HepG2 (cell line): ENCODE measurements at regions not wholly inside any gene's neighbourhood (a gene's known extent, or its start where the extent isn't known, plus 50 kb on each side); places are given as distances from the start of the nearest gene placed in this dataset.

ENCODE experiments used
- ATAC-seq: fragments of 200-7000 bp; cut with Tn5 transposase; 3 replicates; pipeline ENCODE4 v1.9.1; 2020; ENCODE audit warnings: mild to moderate bottlenecking, moderate library complexity
- BruUV-seq: library from RNA; stranded (reverse); fragments of 400-500 nt; replicated peaks from 2 replicates; lab custom pipeline; 2021; lab: Mats Ljungman, UMichigan
- CTCF ChIA-PET: fragments of 300-600 bp; formaldehyde crosslinking; extraction: SDS; loops from one replicate; lab custom pipeline; 2021; ENCODE audit warnings: low total read pairs, inconsistent platforms, low intra/inter-chr PET ratio; lab: Yijun Ruan, JAX
- POLR2A ChIA-PET: fragments of 350-600 bp; sonication (Branson Sonifier 250); formaldehyde crosslinking; loops from one replicate; lab custom pipeline; 2020; ENCODE audit warnings: antibody characterized with exemption, inconsistent platforms; lab: Yijun Ruan, JAX
- DNase-seq: peaks from one replicate; pipeline ENCODE4 v3.0.0-alpha.2; 2015; ENCODE audit warnings: low spot score
- FAIRE-seq: peaks from 3 replicates; lab custom pipeline; 2011; peaks lifted over from hg19 to GRCh38; lab: Jason Lieb, UNC
- H2AFZ ChIP-seq: one replicate; pipeline ENCODE4 v1.6.1; 2011; ENCODE audit warnings: low read length, inconsistent platforms
- H3K27ac ChIP-seq: fragments of 300-600 bp; 3 replicates; pipeline ENCODE4 v1.8.0; 2011; ENCODE audit warnings: mixed run types, mild to moderate bottlenecking, mixed read lengths, low read length, inconsistent platforms; ENCODE audit not compliant: insufficient read depth; ENCODE audit errors: extremely low read length
- H3K27me3 ChIP-seq, 2 experiments: fragments of 200-600 bp in 1 of 2; 2 replicates in 1 of 2; 3 replicates in 1 of 2; pipeline versions ENCODE4 v1.6.0 to v1.8.0; 2011; ENCODE audit warnings: low read length in 2 of 2, mild to moderate bottlenecking in 2 of 2, moderate library complexity in 2 of 2, inconsistent platforms in 1 of 2; ENCODE audit not compliant: insufficient read depth in 2 of 2, control insufficient read depth in 1 of 2
- H3K36me3 ChIP-seq, 2 experiments: fragments of 200-600 bp in 1 of 2; replicated peaks in 1 of 2; 2 replicates in 1 of 2; 3 replicates in 1 of 2; pipeline versions ENCODE4 v1.5.1 to v1.8.0; 2011; ENCODE audit warnings: low read length in 2 of 2, inconsistent platforms in 1 of 2; ENCODE audit not compliant: insufficient read depth in 2 of 2, control insufficient read depth in 1 of 2
- H3K4me1 ChIP-seq: 2 replicates; pipeline ENCODE4 v1.5.1; 2012; ENCODE audit warnings: low read length, inconsistent platforms; ENCODE audit not compliant: insufficient read depth
- H3K4me2 ChIP-seq: 2 replicates; pipeline ENCODE4 v1.6.0; 2011; ENCODE audit warnings: low read depth, low read length, inconsistent platforms
- H3K4me3 ChIP-seq, 3 experiments: fragments of 200-600 bp in 1 of 3; sonication (generic), shearing (Covaris generic) in 1 of 3; replicated peaks in 1 of 3; 2 replicates each; pipeline ENCODE4 v1.5.1; 2011 to 2016; ENCODE audit warnings: low read length in 3 of 3, inconsistent platforms in 2 of 3, low read depth in 2 of 3, mild to moderate bottlenecking in 2 of 3, control low read depth in 1 of 3, mixed read lengths in 1 of 3; ENCODE audit not compliant: insufficient read depth in 1 of 3
- H3K79me2 ChIP-seq: one replicate; pipeline ENCODE4 v1.6.1; 2011; ENCODE audit warnings: low read length, inconsistent platforms; ENCODE audit not compliant: insufficient read depth
- H3K9ac ChIP-seq: 2 replicates; pipeline ENCODE4 v1.6.0; 2011; ENCODE audit warnings: mild to moderate bottlenecking, low read depth, low read length, inconsistent platforms; ENCODE audit not compliant: insufficient read depth
- H3K9me3 ChIP-seq: 2 replicates; pipeline ENCODE4 v1.5.1; 2012; ENCODE audit warnings: mild to moderate bottlenecking, low read length
- H4K20me1 ChIP-seq: 2 replicates; pipeline ENCODE4 v1.6.0; 2011; ENCODE audit warnings: inconsistent platforms, mild to moderate bottlenecking, low read length, moderate library complexity; ENCODE audit not compliant: insufficient read depth
- ARID4A ChIP-seq: sonication (generic); formaldehyde crosslinking; IDR thresholded peaks from 2 replicates; pipeline ENCODE4 v1.5.0; 2020; ENCODE audit warnings: mild to moderate bottlenecking, missing genetic modification reagents, borderline replicate concordance
- HOXA3 ChIP-seq: sonication (generic); formaldehyde crosslinking; IDR thresholded peaks from 2 replicates; pipeline ENCODE4 v1.5.0; 2020; ENCODE audit warnings: missing genetic modification reagents
- MTF1 ChIP-seq: sonication (generic); formaldehyde crosslinking; IDR thresholded peaks from 2 replicates; pipeline ENCODE4 v1.5.0; 2020; ENCODE audit warnings: missing genetic modification reagents
- POLR2AphosphoS2 ChIP-seq: IDR thresholded peaks from 2 replicates; pipeline ENCODE4 v1.6.1; 2011; ENCODE audit warnings: low read depth, low read length, improper control_type of control experiment
- RARA ChIP-seq: IDR thresholded peaks from 2 replicates; pipeline ENCODE4 v1.6.1; 2016; ENCODE audit warnings: missing genetic modification reagents, missing compliant biosample characterization
- SMAD9 ChIP-seq: sonication (generic); formaldehyde crosslinking; IDR thresholded peaks from 2 replicates; pipeline ENCODE4 v1.5.1; 2020; ENCODE audit warnings: mild to moderate bottlenecking, missing genetic modification reagents
- TARDBP ChIP-seq: sonication (generic); formaldehyde crosslinking; IDR thresholded peaks from 2 replicates; pipeline ENCODE4 v1.8.0; 2022; ENCODE audit warnings: mild to moderate bottlenecking, missing genetic modification reagents
- ZBTB20 ChIP-seq: sonication (generic); formaldehyde crosslinking; IDR thresholded peaks from 2 replicates; pipeline ENCODE4 v1.8.1; 2023; ENCODE audit warnings: missing genetic modification reagents, low read depth, mild to moderate bottlenecking, borderline replicate concordance
- ZKSCAN8 ChIP-seq: IDR thresholded peaks from 2 replicates; pipeline ENCODE4 v1.6.1; 2016; ENCODE audit warnings: borderline replicate concordance, missing genetic modification reagents, missing compliant biosample characterization
- ZNF547 ChIP-seq: sonication (generic); formaldehyde crosslinking; IDR thresholded peaks from 2 replicates; pipeline ENCODE4 v1.5.1; 2020; ENCODE audit warnings: mild to moderate bottlenecking, missing genetic modification reagents
- WGBS: methylation state at CpG from one replicate; pipeline ENCODE4 v1.1.6; 2017; ENCODE audit warnings: low lambda C conversion rate; 5-methylcytosine and 5-hydroxymethylcytosine counted together
- in situ Hi-C: cut with HindIII; loops from 2 replicates; pipeline ENCODE4 v1.10.0; 2017; ENCODE audit warnings: low pct_unique_long_range_greater_than_20kb; ENCODE audit not compliant: extremely low pct_ligation_motif_present
- intact Hi-C: fragments of 100-400 bp; cut with micrococcal nuclease; formaldehyde crosslinking; loops from one replicate; pipeline ENCODE4 v1.10.0; 2022; ENCODE audit not compliant: unreplicated experiment
- TF ChIP-seq, protein P1 (sequence below): sonication (generic); formaldehyde crosslinking; IDR thresholded peaks from 2 replicates; pipeline ENCODE4 v1.8.1; 2023; ENCODE audit warnings: mild to moderate bottlenecking, missing genetic modification reagents, borderline replicate concordance
- TF ChIP-seq, protein P2 (sequence below): sonication (generic); formaldehyde crosslinking; IDR thresholded peaks from 2 replicates; pipeline ENCODE4 v1.8.0; 2022; ENCODE audit warnings: missing genetic modification reagents, mild to moderate bottlenecking, inconsistent platforms, borderline replicate concordance
- TF ChIP-seq, protein P3 (sequence below): sonication (generic); formaldehyde crosslinking; IDR thresholded peaks from 2 replicates; pipeline ENCODE4 v1.5.0; 2020; ENCODE audit warnings: mild to moderate bottlenecking, low read depth, missing genetic modification reagents, borderline replicate concordance
- TF ChIP-seq, protein P4 (sequence below): sonication (generic); formaldehyde crosslinking; IDR thresholded peaks from 2 replicates; pipeline ENCODE4 v1.5.0; 2020; ENCODE audit warnings: missing genetic modification reagents, mild to moderate bottlenecking, borderline replicate concordance

- TF ChIP-seq TARDBP (no peak), POLR2AphosphoS2 (no peak), SMAD9 (no peak), HOXA3 (CRISPR knock-in tag) (no peak), RARA (CRISPR knock-in tag) (no peak), ZKSCAN8 (CRISPR knock-in tag) (no peak)
- TF ChIP-seq, protein P1, sequence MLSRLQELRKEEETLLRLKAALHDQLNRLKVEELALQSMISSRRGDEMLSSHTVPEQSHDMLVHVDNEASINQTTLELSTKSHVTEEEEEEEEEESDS = no peak
- TF ChIP-seq, protein P2, sequence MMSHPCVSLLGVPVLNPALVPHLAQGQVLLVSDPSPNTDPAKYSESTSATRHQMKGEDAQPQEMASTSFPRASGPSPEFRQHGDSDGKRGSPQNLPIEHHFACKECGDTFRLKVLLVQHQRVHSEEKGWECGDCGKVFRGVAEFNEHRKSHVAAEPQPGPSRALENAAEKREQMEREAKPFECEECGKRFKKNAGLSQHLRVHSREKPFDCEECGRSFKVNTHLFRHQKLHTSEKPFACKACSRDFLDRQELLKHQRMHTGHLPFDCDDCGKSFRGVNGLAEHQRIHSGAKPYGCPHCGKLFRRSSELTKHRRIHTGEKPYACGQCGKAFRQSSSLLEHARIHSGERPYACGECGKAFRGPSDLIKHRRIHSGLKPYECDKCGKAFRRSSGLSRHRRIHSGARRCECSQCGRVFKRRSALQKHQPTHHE (CRISPR knock-in tag) = no peak
- TF ChIP-seq, protein P3, sequence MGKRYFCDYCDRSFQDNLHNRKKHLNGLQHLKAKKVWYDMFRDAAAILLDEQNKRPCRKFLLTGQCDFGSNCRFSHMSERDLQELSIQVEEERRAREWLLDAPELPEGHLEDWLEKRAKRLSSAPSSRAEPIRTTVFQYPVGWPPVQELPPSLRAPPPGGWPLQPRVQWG (CRISPR knock-in tag) = no peak
- TF ChIP-seq, protein P4, sequence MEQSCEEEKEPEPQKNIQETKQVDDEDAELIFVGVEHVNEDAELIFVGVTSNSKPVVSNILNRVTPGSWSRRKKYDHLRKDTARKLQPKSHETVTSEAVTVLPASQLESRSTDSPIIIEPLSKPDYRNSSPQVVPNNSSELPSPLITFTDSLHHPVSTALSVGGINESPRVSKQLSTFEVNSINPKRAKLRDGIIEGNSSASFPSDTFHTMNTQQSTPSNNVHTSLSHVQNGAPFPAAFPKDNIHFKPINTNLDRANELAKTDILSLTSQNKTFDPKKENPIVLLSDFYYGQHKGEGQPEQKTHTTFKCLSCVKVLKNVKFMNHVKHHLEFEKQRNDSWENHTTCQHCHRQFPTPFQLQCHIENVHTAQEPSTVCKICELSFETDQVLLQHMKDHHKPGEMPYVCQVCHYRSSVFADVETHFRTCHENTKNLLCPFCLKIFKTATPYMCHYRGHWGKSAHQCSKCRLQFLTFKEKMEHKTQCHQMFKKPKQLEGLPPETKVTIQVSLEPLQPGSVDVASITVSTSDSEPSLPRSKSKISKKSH (CRISPR knock-in tag) = no peak
These were observed 254.4 kb upstream of the NCKAP5 start (continued) for GRCh38 chr2:133822517-133823225.

DNA sequence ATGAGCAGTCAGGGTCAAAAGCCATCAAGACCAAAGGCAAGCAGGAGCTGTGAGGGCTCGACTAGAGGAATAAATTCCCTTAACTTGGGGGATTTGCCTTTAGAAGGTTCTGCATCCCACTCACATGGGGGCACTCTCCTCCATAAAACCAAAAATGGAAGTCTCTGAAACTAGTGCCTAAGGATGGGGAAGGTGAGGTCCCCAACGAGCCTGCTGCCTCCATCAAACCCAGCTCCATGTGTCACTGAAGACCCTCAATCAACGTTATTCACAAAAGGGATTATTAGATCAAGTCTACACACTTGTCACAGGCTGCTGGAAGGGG is 254.9 kb upstream of the NCKAP5 start:
- DNase-seq = no peak
- Histone ChIP-seq H3K27me3 (no peaks in the 10 kb centered on the region; a peak in 1 of 5 replicates), H3K79me2 (no peaks in the 10 kb centered on the region), H3K4me2 (no peak overlapping the region), H3K9ac (no peak overlapping the region), H2AFZ (no peak overlapping the region), H3K27ac (no peak overlapping the region), H3K4me1 (no peaks in the 10 kb centered on the region), H3K9me3 (no peaks in the 10 kb centered on the region), H3K36me3 (no peaks in the 10 kb centered on the region), H3K4me3 (no peak overlapping the region), H4K20me1 (no peaks in the 10 kb centered on the region)
- POLR2A ChIA-PET = no interaction called here
- in situ Hi-C loops = no loop called here
- CTCF ChIA-PET = no interaction called here
- intact Hi-C loops = no loop called here
- 2% methylated on average over 3 of the region's 3 CpGs for WGBS
- ATAC-seq = no peak
- FAIRE-seq = no peak
- no TSS peak for BruUV-seq
- TF ChIP-seq ARID4A = no peak
- TF ChIP-seq MTF1 (CRISPR knock-in tag) = no peak
- TF ChIP-seq ZNF547 (CRISPR knock-in tag) = no peak
- TF ChIP-seq ZBTB20 (CRISPR knock-in tag) = no peak
